HepG2 (cell line): ENCODE measurements at regions not wholly inside any gene's neighbourhood (a gene's known extent, or its start where the extent isn't known, plus 50 kb on each side); places are given as distances from the start of the nearest gene placed in this dataset.

Experiments used
- ATAC-seq: fragments of 200-7000 bp; cut with Tn5 transposase; 3 replicates; pipeline ENCODE4 v1.9.1; 2020; ENCODE audit warnings: mild to moderate bottlenecking, moderate library complexity
- BruUV-seq: library from RNA; stranded (reverse); fragments of 400-500 nt; replicated peaks from 2 replicates; lab custom pipeline; 2021; lab: Mats Ljungman, UMichigan
- CTCF ChIA-PET: fragments of 300-600 bp; formaldehyde crosslinking; extraction: SDS; loops from one replicate; lab custom pipeline; 2021; ENCODE audit warnings: low total read pairs, inconsistent platforms, low intra/inter-chr PET ratio; lab: Yijun Ruan, JAX
- POLR2A ChIA-PET: fragments of 350-600 bp; sonication (Branson Sonifier 250); formaldehyde crosslinking; loops from one replicate; lab custom pipeline; 2020; ENCODE audit warnings: antibody characterized with exemption, inconsistent platforms; lab: Yijun Ruan, JAX
- DNase-seq: peaks from one replicate; pipeline ENCODE4 v3.0.0-alpha.2; 2015; ENCODE audit warnings: low spot score
- FAIRE-seq: peaks from 3 replicates; lab custom pipeline; 2011; peaks lifted over from hg19 to GRCh38; lab: Jason Lieb, UNC
- H2AFZ ChIP-seq: one replicate; pipeline ENCODE4 v1.6.1; 2011; ENCODE audit warnings: low read length, inconsistent platforms
- H3K27ac ChIP-seq: fragments of 300-600 bp; 3 replicates; pipeline ENCODE4 v1.8.0; 2011; ENCODE audit warnings: mixed run types, mild to moderate bottlenecking, mixed read lengths, low read length, inconsistent platforms; ENCODE audit not compliant: insufficient read depth; ENCODE audit errors: extremely low read length
- H3K27me3 ChIP-seq, 2 experiments: fragments of 200-600 bp in 1 of 2; 2 replicates in 1 of 2; 3 replicates in 1 of 2; pipeline versions ENCODE4 v1.6.0 to v1.8.0; 2011; ENCODE audit warnings: low read length in 2 of 2, mild to moderate bottlenecking in 2 of 2, moderate library complexity in 2 of 2, inconsistent platforms in 1 of 2; ENCODE audit not compliant: insufficient read depth in 2 of 2, control insufficient read depth in 1 of 2
- H3K36me3 ChIP-seq, 2 experiments: fragments of 200-600 bp in 1 of 2; replicated peaks in 1 of 2; 2 replicates in 1 of 2; 3 replicates in 1 of 2; pipeline versions ENCODE4 v1.5.1 to v1.8.0; 2011; ENCODE audit warnings: low read length in 2 of 2, inconsistent platforms in 1 of 2; ENCODE audit not compliant: insufficient read depth in 2 of 2, control insufficient read depth in 1 of 2
- H3K4me1 ChIP-seq: 2 replicates; pipeline ENCODE4 v1.5.1; 2012; ENCODE audit warnings: low read length, inconsistent platforms; ENCODE audit not compliant: insufficient read depth
- H3K4me2 ChIP-seq: 2 replicates; pipeline ENCODE4 v1.6.0; 2011; ENCODE audit warnings: low read depth, low read length, inconsistent platforms
- H3K4me3 ChIP-seq, 3 experiments: fragments of 200-600 bp in 1 of 3; sonication (generic), shearing (Covaris generic) in 1 of 3; replicated peaks in 1 of 3; 2 replicates each; pipeline ENCODE4 v1.5.1; 2011 to 2016; ENCODE audit warnings: low read length in 3 of 3, inconsistent platforms in 2 of 3, low read depth in 2 of 3, mild to moderate bottlenecking in 2 of 3, control low read depth in 1 of 3, mixed read lengths in 1 of 3; ENCODE audit not compliant: insufficient read depth in 1 of 3
- H3K79me2 ChIP-seq: one replicate; pipeline ENCODE4 v1.6.1; 2011; ENCODE audit warnings: low read length, inconsistent platforms; ENCODE audit not compliant: insufficient read depth
- H3K9ac ChIP-seq: 2 replicates; pipeline ENCODE4 v1.6.0; 2011; ENCODE audit warnings: mild to moderate bottlenecking, low read depth, low read length, inconsistent platforms; ENCODE audit not compliant: insufficient read depth
- H3K9me3 ChIP-seq: 2 replicates; pipeline ENCODE4 v1.5.1; 2012; ENCODE audit warnings: mild to moderate bottlenecking, low read length
- H4K20me1 ChIP-seq: 2 replicates; pipeline ENCODE4 v1.6.0; 2011; ENCODE audit warnings: inconsistent platforms, mild to moderate bottlenecking, low read length, moderate library complexity; ENCODE audit not compliant: insufficient read depth
- CBX2 ChIP-seq, 2 experiments: fragments of 200-600 bp in 1 of 2; sonication (generic); formaldehyde crosslinking in 1 of 2; IDR thresholded peaks; 2 replicates each; pipeline versions ENCODE4 v1.7.0 to v1.8.1; 2018 to 2022; ENCODE audit warnings: low read depth in 2 of 2, low read length in 1 of 2, mild to moderate bottlenecking in 1 of 2, missing genetic modification reagents in 1 of 2
- FOSL1 ChIP-seq: sonication (generic); formaldehyde crosslinking; IDR thresholded peaks from 2 replicates; pipeline ENCODE4 v1.9.0; 2021; ENCODE audit warnings: missing genetic modification reagents, borderline replicate concordance
- HOXA9 ChIP-seq: sonication (generic); formaldehyde crosslinking; IDR thresholded peaks from 2 replicates; pipeline ENCODE4 v1.8.1; 2022; ENCODE audit warnings: missing genetic modification reagents, mild to moderate bottlenecking, moderate library complexity, borderline replicate concordance
- MED13 ChIP-seq: sonication (generic); formaldehyde crosslinking; IDR thresholded peaks from 2 replicates; pipeline ENCODE4 v1.5.0; 2020; ENCODE audit warnings: missing genetic modification reagents
- PAWR ChIP-seq: sonication (generic); formaldehyde crosslinking; IDR thresholded peaks from 2 replicates; pipeline ENCODE4 v1.4.0; 2020; ENCODE audit warnings: missing genetic modification reagents, mild to moderate bottlenecking, borderline replicate concordance
- THYN1 ChIP-seq: sonication (generic); formaldehyde crosslinking; IDR thresholded peaks from 2 replicates; pipeline ENCODE4 v1.8.1; 2023; ENCODE audit warnings: low read depth, mild to moderate bottlenecking, moderate library complexity, missing genetic modification reagents, borderline replicate concordance
- ZNF274 ChIP-seq: sonication (generic); formaldehyde crosslinking; IDR thresholded peaks from 2 replicates; pipeline ENCODE4 v1.5.1; 2020; ENCODE audit warnings: mild to moderate bottlenecking, missing genetic modification reagents
- ZNF557 ChIP-seq: sonication (generic); formaldehyde crosslinking; IDR thresholded peaks from 2 replicates; pipeline ENCODE4 v1.4.0; 2020; ENCODE audit warnings: missing genetic modification reagents
- ZNF652 ChIP-seq: IDR thresholded peaks from 2 replicates; pipeline ENCODE4 v1.6.1; 2016; ENCODE audit warnings: low read depth, borderline replicate concordance
- ZNF788 ChIP-seq: sonication (generic); formaldehyde crosslinking; IDR thresholded peaks from 2 replicates; pipeline ENCODE4 v1.5.0; 2020; ENCODE audit warnings: mild to moderate bottlenecking, missing genetic modification reagents, borderline replicate concordance
- WGBS: methylation state at CpG from one replicate; pipeline ENCODE4 v1.1.6; 2017; ENCODE audit warnings: low lambda C conversion rate; 5-methylcytosine and 5-hydroxymethylcytosine counted together
- in situ Hi-C: cut with HindIII; loops from 2 replicates; pipeline ENCODE4 v1.10.0; 2017; ENCODE audit warnings: low pct_unique_long_range_greater_than_20kb; ENCODE audit not compliant: extremely low pct_ligation_motif_present
- intact Hi-C: fragments of 100-400 bp; cut with micrococcal nuclease; formaldehyde crosslinking; loops from one replicate; pipeline ENCODE4 v1.10.0; 2022; ENCODE audit not compliant: unreplicated experiment
- TF ChIP-seq, protein P1 (sequence below): sonication (generic); formaldehyde crosslinking; IDR thresholded peaks from 2 replicates; pipeline ENCODE4 v1.4.0; 2020; ENCODE audit warnings: missing genetic modification reagents
- TF ChIP-seq, protein P2 (sequence below): IDR thresholded peaks from 2 replicates; pipeline ENCODE4 v1.6.1; 2016
- TF ChIP-seq, protein P3 (sequence below): fragments of 450-650 bp; IDR thresholded peaks from 2 replicates; pipeline ENCODE4 v1.6.1; 2017

DNA sequence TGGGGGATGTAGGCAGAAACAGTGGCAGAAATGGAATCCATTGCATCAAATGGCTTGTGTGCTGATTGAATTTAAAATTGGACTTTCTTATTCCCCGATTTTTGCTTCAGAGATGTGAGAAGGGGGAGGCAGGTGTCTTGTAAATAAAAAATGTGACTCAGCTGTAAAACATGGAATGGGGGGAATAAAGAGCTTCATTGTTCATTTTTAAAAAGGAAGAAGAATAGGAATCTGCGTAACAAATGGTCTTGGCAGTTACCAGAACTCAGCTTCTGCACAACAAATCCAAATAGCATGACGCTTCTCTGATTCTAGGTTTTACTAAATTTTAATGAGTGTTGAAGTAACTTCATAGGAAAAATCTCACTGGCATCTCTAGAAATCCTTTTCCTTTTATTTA lies 323.9 kb upstream of the GBE1 start (continued):
- no peak for TF ChIP-seq ZNF557
- TF ChIP-seq, protein P1, sequence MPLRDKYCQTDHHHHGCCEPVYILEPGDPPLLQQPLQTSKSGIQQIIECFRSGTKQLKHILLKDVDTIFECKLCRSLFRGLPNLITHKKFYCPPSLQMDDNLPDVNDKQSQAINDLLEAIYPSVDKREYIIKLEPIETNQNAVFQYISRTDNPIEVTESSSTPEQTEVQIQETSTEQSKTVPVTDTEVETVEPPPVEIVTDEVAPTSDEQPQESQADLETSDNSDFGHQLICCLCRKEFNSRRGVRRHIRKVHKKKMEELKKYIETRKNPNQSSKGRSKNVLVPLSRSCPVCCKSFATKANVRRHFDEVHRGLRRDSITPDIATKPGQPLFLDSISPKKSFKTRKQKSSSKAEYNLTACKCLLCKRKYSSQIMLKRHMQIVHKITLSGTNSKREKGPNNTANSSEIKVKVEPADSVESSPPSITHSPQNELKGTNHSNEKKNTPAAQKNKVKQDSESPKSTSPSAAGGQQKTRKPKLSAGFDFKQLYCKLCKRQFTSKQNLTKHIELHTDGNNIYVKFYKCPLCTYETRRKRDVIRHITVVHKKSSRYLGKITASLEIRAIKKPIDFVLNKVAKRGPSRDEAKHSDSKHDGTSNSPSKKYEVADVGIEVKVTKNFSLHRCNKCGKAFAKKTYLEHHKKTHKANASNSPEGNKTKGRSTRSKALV (CRISPR knock-in tag), result no peak
- TF ChIP-seq, protein P2, sequence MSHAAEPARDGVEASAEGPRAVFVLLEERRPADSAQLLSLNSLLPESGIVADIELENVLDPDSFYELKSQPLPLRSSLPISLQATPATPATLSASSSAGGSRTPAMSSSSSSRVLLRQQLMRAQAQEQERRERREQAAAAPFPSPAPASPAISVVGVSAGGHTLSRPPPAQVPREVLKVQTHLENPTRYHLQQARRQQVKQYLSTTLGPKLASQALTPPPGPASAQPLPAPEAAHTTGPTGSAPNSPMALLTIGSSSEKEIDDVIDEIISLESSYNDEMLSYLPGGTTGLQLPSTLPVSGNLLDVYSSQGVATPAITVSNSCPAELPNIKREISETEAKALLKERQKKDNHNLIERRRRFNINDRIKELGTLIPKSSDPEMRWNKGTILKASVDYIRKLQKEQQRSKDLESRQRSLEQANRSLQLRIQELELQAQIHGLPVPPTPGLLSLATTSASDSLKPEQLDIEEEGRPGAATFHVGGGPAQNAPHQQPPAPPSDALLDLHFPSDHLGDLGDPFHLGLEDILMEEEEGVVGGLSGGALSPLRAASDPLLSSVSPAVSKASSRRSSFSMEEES (CRISPR knock-in tag), result no peak
- TF ChIP-seq HOXA9, result no peak
- no peak for TF ChIP-seq ZNF652 (CRISPR knock-in tag)
- TF ChIP-seq FOSL1 (CRISPR knock-in tag), result no peak
- TF ChIP-seq MED13 (CRISPR knock-in tag), result no peak
- no peak for TF ChIP-seq CBX2 (IDR thresholded peaks at IDR 0.05; ENCODE audit: low read depth, low read length)
- TF ChIP-seq CBX2 (CRISPR knock-in tag; IDR thresholded peaks at IDR 0.05; ENCODE audit: low read depth), result no peak
- TF ChIP-seq, all 625 proteins: peak for 0

DNA sequence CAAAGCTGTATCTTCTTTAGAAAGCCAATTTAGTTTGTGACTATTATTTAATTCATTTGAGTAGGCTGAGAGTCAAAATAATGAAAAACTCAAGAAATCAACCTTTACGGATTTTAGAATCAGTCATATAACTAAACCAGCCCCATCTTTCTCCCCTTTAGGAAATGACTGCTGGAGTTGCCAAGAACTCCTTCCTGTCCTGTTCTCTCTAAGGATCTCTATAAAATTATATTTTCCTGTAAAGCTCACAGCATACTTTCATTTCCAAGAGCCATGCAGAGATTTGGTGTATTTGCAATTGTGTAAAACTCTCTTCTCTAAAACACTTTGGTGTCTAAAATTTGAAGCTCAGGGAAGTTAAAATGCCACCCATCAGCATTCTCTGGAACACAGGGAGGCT lies 323.4 kb upstream of the GBE1 start:
- BruUV-seq, result no TSS peak
- no peak for ATAC-seq
- no peaks in the 10 kb centered on the region for H3K9me3 ChIP-seq
- H3K27ac ChIP-seq, result no peak overlapping the region
- no peak overlapping the region for H2AFZ ChIP-seq
- H3K79me2 ChIP-seq, result no peaks in the 10 kb centered on the region
- H3K27me3 ChIP-seq, result no peaks in the 10 kb centered on the region
- intact Hi-C loops, result no loop called here
- no peaks in the 10 kb centered on the region for H3K36me3 ChIP-seq
- H3K9ac ChIP-seq, result no peak overlapping the region
- H3K4me1 ChIP-seq, result no peaks in the 10 kb centered on the region
- no peak for FAIRE-seq
- ChIA-PET POLR2A (no interaction called here), CTCF (no interaction called here)
- H3K4me2 ChIP-seq, result no peak overlapping the region
- H4K20me1 ChIP-seq, result no peaks in the 10 kb centered on the region
- H3K4me3 ChIP-seq, result no peak overlapping the region
- in situ Hi-C loops, result no loop called here
- WGBS, result 54% methylated on average over 1 of the region's 1 CpG
- DNase-seq, result no peak
- TF ChIP-seq, protein P3, sequence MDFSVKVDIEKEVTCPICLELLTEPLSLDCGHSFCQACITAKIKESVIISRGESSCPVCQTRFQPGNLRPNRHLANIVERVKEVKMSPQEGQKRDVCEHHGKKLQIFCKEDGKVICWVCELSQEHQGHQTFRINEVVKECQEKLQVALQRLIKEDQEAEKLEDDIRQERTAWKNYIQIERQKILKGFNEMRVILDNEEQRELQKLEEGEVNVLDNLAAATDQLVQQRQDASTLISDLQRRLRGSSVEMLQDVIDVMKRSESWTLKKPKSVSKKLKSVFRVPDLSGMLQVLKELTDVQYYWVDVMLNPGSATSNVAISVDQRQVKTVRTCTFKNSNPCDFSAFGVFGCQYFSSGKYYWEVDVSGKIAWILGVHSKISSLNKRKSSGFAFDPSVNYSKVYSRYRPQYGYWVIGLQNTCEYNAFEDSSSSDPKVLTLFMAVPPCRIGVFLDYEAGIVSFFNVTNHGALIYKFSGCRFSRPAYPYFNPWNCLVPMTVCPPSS, result no peak
- TF ChIP-seq ZNF788 (CRISPR knock-in tag), result no peak
- no peak for TF ChIP-seq PAWR (CRISPR knock-in tag)
- no peak for TF ChIP-seq ZNF274
- TF ChIP-seq THYN1, result no peak
